MM.1S (cell line): ENCODE measurements at regions not wholly inside any gene's neighbourhood (a gene's known extent, or its start where the extent isn't known, plus 50 kb on each side); places are given as distances from the start of the nearest gene placed in this dataset.

Experiments
- DNase-seq: peaks from one replicate; pipeline ENCODE4 v3.0.0-alpha.2; 2015
- H2AFZ ChIP-seq: fragments of 300-600 bp; sonication (generic); 2 replicates; pipeline ENCODE4 v1.6.0; 2016; ENCODE audit warnings: antibody characterized with exemption, low read length
- H3F3A ChIP-seq: fragments of 300-600 bp; sonication (generic); 2 replicates; pipeline ENCODE4 v1.6.1; 2016; ENCODE audit warnings: mild to moderate bottlenecking, antibody characterized with exemption, low read length, moderate library complexity, mixed read lengths; ENCODE audit not compliant: insufficient read depth
- H3K27ac ChIP-seq: fragments of 300-600 bp; sonication (generic); 2 replicates; pipeline ENCODE4 v1.5.1; 2016; ENCODE audit warnings: mild to moderate bottlenecking, low read length
- H3K27me3 ChIP-seq: fragments of 300-600 bp; sonication (generic); replicated peaks from 2 replicates; pipeline ENCODE4 v1.6.0; 2016; ENCODE audit warnings: low read length; ENCODE audit not compliant: insufficient read depth
- H3K36me3 ChIP-seq: fragments of 300-600 bp; sonication (generic); replicated peaks from 2 replicates; pipeline ENCODE4 v1.6.1; 2016; ENCODE audit warnings: mild to moderate bottlenecking, low read length, mixed read lengths; ENCODE audit not compliant: insufficient read depth
- H3K4me1 ChIP-seq: fragments of 300-600 bp; sonication (generic); 2 replicates; pipeline ENCODE4 v1.6.1; 2016; ENCODE audit warnings: low read length, mixed read lengths
- H3K4me2 ChIP-seq: fragments of 300-600 bp; sonication (generic); 2 replicates; pipeline ENCODE4 v1.6.0; 2016; ENCODE audit warnings: low read depth, low read length
- H3K4me3 ChIP-seq: fragments of 300-600 bp; sonication (generic); 2 replicates; pipeline ENCODE4 v1.5.1; 2016; ENCODE audit warnings: low read length, mixed read lengths
- H3K79me2 ChIP-seq: fragments of 300-600 bp; sonication (generic); 2 replicates; pipeline ENCODE4 v1.6.1; 2016; ENCODE audit warnings: mixed run types, low read length, mixed read lengths
- H3K9ac ChIP-seq: fragments of 300-600 bp; sonication (generic); 2 replicates; pipeline ENCODE4 v1.6.1; 2016; ENCODE audit warnings: low read length, mixed read lengths
- H3K9me2 ChIP-seq: fragments of 300-600 bp; sonication (generic); replicated peaks from 2 replicates; pipeline ENCODE4 v1.6.1; 2016; ENCODE audit warnings: mild to moderate bottlenecking, low read length, mixed read lengths; ENCODE audit not compliant: insufficient read depth
- H3K9me3 ChIP-seq: fragments of 300-600 bp; sonication (generic); replicated peaks from 2 replicates; pipeline ENCODE4 v1.6.1; 2016; ENCODE audit warnings: mild to moderate bottlenecking, low read length, mixed read lengths; ENCODE audit not compliant: insufficient read depth
- H4K20me1 ChIP-seq: fragments of 300-600 bp; sonication (generic); 2 replicates; pipeline ENCODE4 v1.6.1; 2016; ENCODE audit warnings: mild to moderate bottlenecking, low read length, moderate library complexity, mixed read lengths; ENCODE audit not compliant: insufficient read depth
- CTCF ChIP-seq: fragments of 300-600 bp; sonication (generic); IDR thresholded peaks from 2 replicates; pipeline ENCODE4 v1.5.1; 2016; ENCODE audit warnings: antibody characterized with exemption, low read length, mixed read lengths
- EZH2 ChIP-seq: fragments of 300-600 bp; sonication (generic); optimal IDR thresholded peaks from 2 replicates; pipeline ENCODE3; 2017; ENCODE audit warnings: low read depth, mild to moderate bottlenecking, antibody characterized with exemption, low read length, mixed read lengths
- EZH2phosphoT487 ChIP-seq: fragments of 300-600 bp; sonication (generic); IDR thresholded peaks from 2 replicates; pipeline ENCODE4 v1.6.1; 2018; ENCODE audit warnings: antibody characterized with exemption, low read length

- no peak overlapping the region for H3K27ac ChIP-seq
Measured at GRCh38 chr11:98195300-98195699, 825.4 kb upstream of the CNTN5 start.

GRCh38 chr11:98207086-98207485 is 813.7 kb upstream of the CNTN5 start:
- Histone ChIP-seq H3K9ac (no peak overlapping the region), H4K20me1 (no peaks in the 10 kb centered on the region), H3K4me3 (no peak overlapping the region), H3K4me2 (no peak overlapping the region), H3K4me1 (no peaks in the 10 kb centered on the region), H2AFZ (no peak overlapping the region), H3K27ac (no peak overlapping the region), H3K27me3 (no peaks in the 10 kb centered on the region), H3K79me2 (no peaks in the 10 kb centered on the region), H3K9me2 (no peaks in the 10 kb centered on the region), H3F3A (no peaks in the 10 kb centered on the region), H3K9me3 (no peaks in the 10 kb centered on the region), H3K36me3 (no peaks in the 10 kb centered on the region)
- DNase-seq = no peak
- TF ChIP-seq EZH2phosphoT487 = no peak
- TF ChIP-seq EZH2 = no peak
- no peak for TF ChIP-seq CTCF

More at GRCh38 chr11:98195300-98195699, 825.4 kb upstream of the CNTN5 start:
- Histone ChIP-seq H3K9ac (no peak overlapping the region), H3K79me2 (no peaks in the 10 kb centered on the region), H4K20me1 (no peaks in the 10 kb centered on the region), H3K4me2 (no peak overlapping the region), H3K4me1 (no peaks in the 10 kb centered on the region), H3K4me3 (no peak overlapping the region), H3K9me3 (no peaks in the 10 kb centered on the region), H3K9me2 (no peaks in the 10 kb centered on the region), H3K36me3 (no peaks in the 10 kb centered on the region), H3F3A (no peaks in the 10 kb centered on the region), H2AFZ (no peak overlapping the region), H3K27me3 (no peaks in the 10 kb centered on the region)
- TF ChIP-seq EZH2phosphoT487 = no peak
- TF ChIP-seq EZH2 = no peak
- TF ChIP-seq CTCF = no peak
- no peak for DNase-seq

- DNase-seq = no peak
- no peaks in the 10 kb centered on the region for H3F3A ChIP-seq
- H3K9ac ChIP-seq = no peak overlapping the region
- H3K79me2 ChIP-seq = no peaks in the 10 kb centered on the region
- H3K36me3 ChIP-seq = no peaks in the 10 kb centered on the region
- H3K27ac ChIP-seq = no peak overlapping the region
- no peak overlapping the region for H2AFZ ChIP-seq
- H4K20me1 ChIP-seq = no peaks in the 10 kb centered on the region
- TF ChIP-seq EZH2 (no peak), CTCF (no peak), EZH2phosphoT487 (no peak)
- no peak overlapping the region for H3K4me2 ChIP-seq
- no peaks in the 10 kb centered on the region for H3K9me2 ChIP-seq
- no peaks in the 10 kb centered on the region for H3K9me3 ChIP-seq
- no peaks in the 10 kb centered on the region for H3K4me1 ChIP-seq
- no peaks in the 10 kb centered on the region for H3K27me3 ChIP-seq
- H3K4me3 ChIP-seq = no peak overlapping the region
Measured at GRCh38 chr11:98227278-98227677, 793.5 kb upstream of the CNTN5 start.
